Esophagus squamous epithelium (tissue), 5 donors: ENCODE measurements at regions not wholly inside any gene's neighbourhood (a gene's known extent, or its start where the extent isn't known, plus 50 kb on each side); places are given as distances from the start of the nearest gene placed in this dataset.

Experiments used
- DNase-seq: peaks from one replicate; lab custom pipeline; 2025; lab: John Stamatoyannopoulos, UW
- H3K27ac ChIP-seq, 4 donors: fragments of 200-600 bp; sonication (generic); one replicate each; pipeline ENCODE4 v1.5.1; 2016 to 2019; ENCODE audit warnings: mild to moderate bottlenecking in 1 of 4
- H3K27me3 ChIP-seq, 4 donors: fragments of 200-600 bp; sonication (generic); 1 replicate in 3 of 4; 2 replicates in 1 of 4; pipeline versions ENCODE4 v1.5.1 to v1.6.0; 2017 to 2021; ENCODE audit warnings: antibody characterized with exemption in 1 of 4
- H3K36me3 ChIP-seq, 3 donors: fragments of 200-600 bp; sonication (generic); one replicate each; pipeline ENCODE4 v1.5.1; 2016 to 2019
- H3K4me1 ChIP-seq, 3 donors: fragments of 200-600 bp; sonication (generic); one replicate each; pipeline ENCODE4 v1.5.1; 2017 to 2019
- H3K4me3 ChIP-seq, 4 donors: fragments of 200-600 bp; sonication (generic); 1 replicate in 3 of 4; 2 replicates in 1 of 4; pipeline ENCODE4 v1.5.1; 2016 to 2019; ENCODE audit warnings: mild to moderate bottlenecking in 2 of 4, moderate library complexity in 1 of 4
- H3K9me3 ChIP-seq, 3 donors: fragments of 200-600 bp; sonication (generic); one replicate each; pipeline ENCODE4 v1.5.1; 2016 to 2019
- CTCF ChIP-seq, 6 experiments: fragments of 450-650 bp in 4 of 6; fragments of 200-600 bp in 2 of 6; sonication (generic) in 2 of 6; IDR thresholded peaks; one replicate each; pipeline ENCODE4 v1.5.1; 2016 to 2019; ENCODE audit warnings: antibody characterized with exemption in 6 of 6, mild to moderate bottlenecking in 4 of 6, moderate library complexity in 4 of 6
- POLR2A ChIP-seq, 4 donors: fragments of 450-650 bp; IDR thresholded peaks; one replicate each; pipeline ENCODE4 v1.6.1; 2017; ENCODE audit warnings: antibody characterized with exemption in 4 of 4, mild to moderate bottlenecking in 4 of 4, moderate library complexity in 3 of 4
- WGBS, 2 donors: methylation state at CpG; one replicate each; pipeline ENCODE4 v1.1.5; 2018; 5-methylcytosine and 5-hydroxymethylcytosine counted together
- intact Hi-C: fragments of 100-400 bp; cut with DNase I; formaldehyde crosslinking; loops from one replicate; pipeline ENCODE4 v1.15.0; 2022
- donor health status: DM: yes; HTN: yes; CAD: no.

GRCh38 chr1:25110485-25110884 is 121.8 kb downstream of the SYF2 start:
- no peak for TF ChIP-seq CTCF (IDR thresholded peaks at IDR 0.05)
- TF ChIP-seq POLR2A (IDR thresholded peaks at IDR 0.05): no peak
- Histone ChIP-seq H3K27ac (no peak overlapping the region), H3K27me3 (peaks cover 0 to 37% (median 0%) of the 10 kb centered on the region in 4 donors), H3K4me1 (no peaks in the 10 kb centered on the region), H3K36me3 (no peaks in the 10 kb centered on the region), H3K4me3 (no peak overlapping the region), H3K9me3 (peaks cover 0 to 7% (median 0%) of the 10 kb centered on the region in 3 donors)
- intact Hi-C loops: no loop called here
- WGBS, 2 donors: 87 to 91% methylated on average over 7 of the region's 7 CpGs
- DNase-seq: no peak

GRCh38 chr1:25110036-25110435 is 122.3 kb downstream of the SYF2 start:
- intact Hi-C loops: no loop called here
- WGBS, 2 donors: 76 to 82% methylated on average over 5 of the region's 5 CpGs
- Histone ChIP-seq H3K9me3 (peaks cover 0 to 7% (median 0%) of the 10 kb centered on the region in 3 donors), H3K4me1 (no peaks in the 10 kb centered on the region), H3K27me3 (peaks cover 0 to 37% (median 0%) of the 10 kb centered on the region in 4 donors), H3K4me3 (no peak overlapping the region), H3K36me3 (no peaks in the 10 kb centered on the region), H3K27ac (no peak overlapping the region)
- DNase-seq: no peak
- TF ChIP-seq POLR2A (IDR thresholded peaks at IDR 0.05) (no peak), CTCF (IDR thresholded peaks at IDR 0.05) (no peak)

GRCh38 chr1:25109531-25109951 is 122.8 kb downstream of the SYF2 start:
- intact Hi-C loops: no loop called here
- Histone ChIP-seq H3K27ac (no peak overlapping the region), H3K27me3 (peaks cover 0 to 37% (median 0%) of the 10 kb centered on the region in 4 donors), H3K4me3 (no peak overlapping the region), H3K9me3 (peaks cover 0 to 7% (median 0%) of the 10 kb centered on the region in 3 donors), H3K36me3 (no peaks in the 10 kb centered on the region), H3K4me1 (no peaks in the 10 kb centered on the region)
- WGBS, 2 donors: 87 to 100% methylated on average over 1 to 2 of the region's 2 CpGs
- no peak for TF ChIP-seq POLR2A (IDR thresholded peaks at IDR 0.05)
- no peak for TF ChIP-seq CTCF (IDR thresholded peaks at IDR 0.05)
- DNase-seq: no peak

GRCh38 chr1:25107643-25108010 is 124.7 kb downstream of the SYF2 start:
- Histone ChIP-seq H3K27ac (no peak overlapping the region), H3K4me3 (no peak overlapping the region), H3K9me3 (peaks cover 0 to 7% (median 0%) of the 10 kb centered on the region in 3 donors), H3K4me1 (no peaks in the 10 kb centered on the region), H3K36me3 (no peaks in the 10 kb centered on the region), H3K27me3 (peaks cover 0 to 53% (median 0%) of the 10 kb centered on the region in 4 donors)
- intact Hi-C loops: no loop called here
- 77 to 90% methylated on average over 9 of the region's 9 CpGs for WGBS, 2 donors
- TF ChIP-seq POLR2A (IDR thresholded peaks at IDR 0.05) (no peak), CTCF (IDR thresholded peaks at IDR 0.05) (no peak)
- DNase-seq: no peak

GRCh38 chr1:25106976-25107642 is 125.2 kb downstream of the SYF2 start:
- Histone ChIP-seq H3K27me3 (peaks cover 0 to 58% (median 0%) of the 10 kb centered on the region in 4 donors), H3K36me3 (no peaks in the 10 kb centered on the region), H3K9me3 (peaks cover 0 to 7% (median 0%) of the 10 kb centered on the region in 3 donors), H3K27ac (no peak overlapping the region), H3K4me3 (no peak overlapping the region), H3K4me1 (no peaks in the 10 kb centered on the region)
- 43 to 55% methylated on average over 11 of the region's 20 CpGs for WGBS, 2 donors
- TF ChIP-seq CTCF (IDR thresholded peaks at IDR 0.05) (no peak), POLR2A (IDR thresholded peaks at IDR 0.05) (no peak)
- DNase-seq: no peak
- intact Hi-C loops: no loop called here
